Fibroblast of villous mesenchyme (primary cell): ENCODE measurements at regions not wholly inside any gene's neighbourhood (a gene's known extent, or its start where the extent isn't known, plus 50 kb on each side); places are given as distances from the start of the nearest gene placed in this dataset.
A peak's percentile ranks its signal among the peaks of the same experiment; 100 is the strongest.

Source experiments
- DNase-seq: peaks from one replicate; pipeline ENCODE4 v3.0.0-alpha.2; 2010; ENCODE audit warnings: low read depth
- H3K4me3 ChIP-seq: 2 replicates; pipeline ENCODE4 v1.5.1; 2011; ENCODE audit warnings: low read depth, mild to moderate bottlenecking, low read length
- CTCF ChIP-seq: IDR thresholded peaks from 2 replicates; pipeline ENCODE4 v1.5.1; 2012; ENCODE audit warnings: low read depth, mild to moderate bottlenecking, low read length; ENCODE audit not compliant: insufficient read depth

GRCh38 chr9:118993965-118994364 is 375.3 kb downstream of the BRINP1 start:
- H3K4me3 ChIP-seq, result no peak overlapping the region
- no peak for TF ChIP-seq CTCF
- DNase-seq, result no peak

- no peak for TF ChIP-seq CTCF
- no peak overlapping the region for H3K4me3 ChIP-seq
- DNase-seq, result no peak
Measured at GRCh38 chr9:119002491-119002890, 366.7 kb downstream of the BRINP1 start.

- H3K4me3 ChIP-seq, result no peak overlapping the region
- no peak for TF ChIP-seq CTCF
- peak; percentile 36 for DNase-seq
Measured at GRCh38 chr9:119003201-119003611, 366.0 kb downstream of the BRINP1 start.

GRCh38 chr9:119003882-119004617 is 365.2 kb downstream of the BRINP1 start:
- TF ChIP-seq CTCF, result no peak
- no peak overlapping the region for H3K4me3 ChIP-seq
- DNase-seq, result no peak

GRCh38 chr9:119004618-119004990 is 364.6 kb downstream of the BRINP1 start:
- no peak for TF ChIP-seq CTCF
- H3K4me3 ChIP-seq, result no peak overlapping the region
- peak; percentile 76 for DNase-seq

GRCh38 chr9:119005162-119005561 is 364.1 kb downstream of the BRINP1 start:
- no peak overlapping the region for H3K4me3 ChIP-seq
- no peak for DNase-seq

More at GRCh38 chr9:119005162-119005561, 364.1 kb downstream of the BRINP1 start:
- TF ChIP-seq CTCF, result no peak
